Stimulated activated CD4-positive, alpha-beta T cell treated with anti-CD3 and anti-CD28 coated beads, Interleukin-2, amount 100 ng/mL, for 4 hours (primary cell): ENCODE measurements at regions not wholly inside any gene's neighbourhood (a gene's known extent, or its start where the extent isn't known, plus 50 kb on each side); places are given as distances from the start of the nearest gene placed in this dataset.
"Not testable (repeated sequence)": the region's sequence is repeated elsewhere in the genome, so short reads cannot be mapped to it uniquely, and the experiment has no call there.

ENCODE experiments used
- DNase-seq: peaks from one replicate; pipeline ENCODE4 v3.0.0-alpha.2; 2020; ENCODE audit warnings: low read depth

GRCh38 chr5:91598216-91598615, 215.1 kb upstream of the ARRDC3 start:
- no peak for DNase-seq

DNA sequence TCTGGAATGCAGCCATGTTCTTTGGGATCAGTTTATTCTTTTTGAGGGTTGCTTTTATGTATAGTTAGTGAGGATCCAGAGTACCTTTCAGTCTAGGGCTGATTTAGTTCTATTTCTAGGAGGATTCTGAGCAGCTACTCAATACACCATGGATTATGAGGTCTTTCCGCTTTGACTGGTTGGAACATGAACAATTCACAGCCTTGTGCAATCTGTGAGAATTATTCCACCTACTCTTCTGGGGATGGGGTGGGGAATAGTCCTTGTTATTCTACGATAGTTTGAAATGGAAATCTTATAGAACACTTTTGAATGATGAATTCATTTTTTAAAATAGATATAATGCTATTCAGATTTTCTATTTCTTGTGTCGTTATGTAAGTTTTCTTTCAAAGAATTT, 212.3 kb upstream of the ARRDC3 start:
- no peak for DNase-seq

DNA sequence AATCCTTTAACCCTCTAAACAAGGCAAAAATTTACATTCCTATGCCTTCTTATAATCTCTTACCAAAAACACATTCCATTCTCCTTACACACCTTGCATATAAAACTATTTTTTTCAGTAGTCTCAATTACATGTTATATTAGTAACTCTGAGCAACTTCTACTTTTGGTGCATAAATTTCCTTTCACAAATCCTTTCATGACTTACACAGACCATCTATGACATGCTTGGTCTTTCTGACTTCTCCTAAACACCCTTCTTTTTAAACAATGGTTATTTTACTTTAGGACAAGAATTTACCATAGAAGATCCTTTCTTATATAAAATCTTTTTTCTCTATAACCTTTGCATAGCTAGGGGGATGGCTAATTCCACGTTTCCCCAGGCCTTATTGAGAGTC, 208.0 kb upstream of the ARRDC3 start:
- no peak for DNase-seq

DNA sequence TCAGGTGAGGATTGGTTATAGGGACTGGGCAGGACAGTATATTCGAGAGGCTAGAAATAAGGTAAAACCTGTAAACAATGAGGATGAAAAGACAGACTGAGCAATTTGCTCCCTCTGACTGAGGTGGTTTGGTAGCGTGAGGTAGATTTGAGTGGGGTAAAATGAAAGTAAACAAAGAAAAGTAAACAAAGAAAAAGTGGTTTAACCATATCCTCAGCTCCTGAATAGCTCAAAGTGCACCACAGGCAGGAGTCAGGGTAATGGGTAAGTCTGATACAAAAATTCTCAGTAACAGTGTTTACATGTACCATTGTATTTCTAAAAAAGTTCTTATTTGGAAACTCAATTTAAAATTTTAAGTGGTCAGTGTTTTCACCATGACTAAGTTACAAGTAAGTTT, 203.1 kb upstream of the ARRDC3 start:
- no peak for DNase-seq

- no peak for DNase-seq
Measured at GRCh38 chr5:91584352-91584751, 201.2 kb upstream of the ARRDC3 start.

DNA sequence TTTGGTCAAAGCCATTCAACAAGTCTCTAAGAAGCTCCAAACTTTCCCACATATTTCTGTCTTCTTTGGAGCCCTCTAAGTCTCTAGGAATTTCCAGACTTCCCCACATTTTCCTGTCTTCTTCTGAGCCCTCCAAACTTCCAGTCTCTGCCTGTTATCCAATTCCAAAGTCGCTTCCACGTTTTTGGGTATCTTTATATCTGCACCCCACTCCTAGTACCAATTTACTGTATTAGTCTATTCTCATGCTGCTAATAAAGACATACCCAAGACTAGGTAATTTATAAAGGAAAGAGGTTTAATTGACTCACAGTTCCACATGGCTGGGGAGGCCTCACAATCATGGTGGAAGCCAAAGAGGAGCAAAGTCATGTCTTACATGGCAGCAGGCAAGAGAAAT, 182.9 kb upstream of the ARRDC3 start:
- not testable (repeated sequence) for DNase-seq

DNA sequence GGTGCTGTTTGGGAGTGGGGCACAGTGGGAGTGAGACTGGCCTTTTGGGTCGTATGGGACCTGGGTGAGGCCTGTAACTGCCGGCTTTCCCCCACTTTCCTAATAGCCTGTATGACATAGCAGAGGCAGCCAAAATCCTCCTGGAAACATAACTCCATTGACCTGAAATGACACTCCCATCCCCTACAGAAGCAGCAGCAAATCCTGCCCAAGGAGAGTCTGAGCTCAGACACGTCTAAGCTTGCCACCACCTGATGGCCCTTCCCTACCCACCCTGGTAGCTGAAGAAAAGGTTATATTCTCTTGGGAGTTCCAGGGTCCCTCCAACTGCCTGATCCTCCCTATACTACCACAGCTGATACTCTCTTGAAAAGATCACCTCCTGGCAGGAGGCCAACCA, 179.8 kb upstream of the ARRDC3 start:
- DNase-seq, result no peak

DNA sequence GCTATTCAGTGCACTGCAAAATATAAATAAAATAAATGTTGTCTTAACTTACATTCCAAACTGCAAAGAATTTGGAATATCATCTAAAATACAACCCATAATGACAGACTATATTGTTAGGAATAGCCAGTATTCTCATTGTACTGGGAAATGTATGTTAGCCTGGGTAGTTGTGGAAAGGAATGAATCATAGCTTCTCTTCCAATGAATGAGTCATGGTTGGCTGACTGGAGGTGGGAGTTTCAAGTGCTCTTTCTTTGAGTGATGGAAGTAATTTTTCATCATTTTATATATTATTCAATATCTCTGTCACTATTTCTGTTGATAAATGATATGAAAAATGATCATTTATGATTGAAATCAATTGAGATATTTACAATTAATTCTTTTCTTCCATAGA, 158.6 kb upstream of the ARRDC3 start:
- no peak for DNase-seq

GRCh38 chr5:91538179-91538578, 155.1 kb upstream of the ARRDC3 start:
- no peak for DNase-seq

DNA sequence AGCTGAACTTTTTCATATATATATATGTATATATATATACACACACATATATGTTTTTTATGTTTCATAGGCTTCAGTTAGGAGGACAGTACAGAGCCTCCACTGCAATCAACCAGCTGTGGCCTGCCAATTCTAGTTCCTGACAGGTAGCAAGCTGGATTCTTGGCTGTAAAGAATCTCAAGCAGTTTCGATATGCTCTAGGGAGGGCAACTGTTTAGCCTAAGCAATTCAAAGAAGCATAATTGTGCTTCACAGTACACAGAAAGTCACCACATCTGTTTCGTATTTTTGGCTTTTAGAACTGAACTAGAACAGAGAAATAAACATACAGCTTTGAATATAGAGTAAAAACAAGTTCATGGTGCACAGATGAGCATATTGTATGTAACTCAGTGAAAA, 152.4 kb upstream of the ARRDC3 start:
- no peak for DNase-seq

- DNase-seq, result no peak
Measured at GRCh38 chr5:91534332-91534731, 151.2 kb upstream of the ARRDC3 start.

DNA sequence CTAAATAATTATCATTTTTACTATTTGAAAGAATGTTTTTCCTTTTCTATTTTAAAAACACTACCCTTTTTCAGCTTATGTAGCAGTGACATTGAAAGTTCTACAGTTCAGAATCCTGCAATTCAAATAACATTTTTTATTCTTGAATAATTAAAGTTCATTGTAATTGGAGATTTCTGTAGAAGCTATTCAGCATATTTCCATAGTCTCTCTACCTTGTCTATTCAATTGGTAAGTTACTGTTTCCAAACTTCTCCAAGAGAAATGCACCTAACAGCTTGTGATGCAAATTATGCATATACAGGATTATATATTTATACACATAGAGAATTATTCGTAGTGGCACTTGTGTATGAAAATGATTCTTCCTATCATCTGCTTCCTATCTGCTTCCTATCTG, 149.7 kb upstream of the ARRDC3 start:
- no peak for DNase-seq

DNA sequence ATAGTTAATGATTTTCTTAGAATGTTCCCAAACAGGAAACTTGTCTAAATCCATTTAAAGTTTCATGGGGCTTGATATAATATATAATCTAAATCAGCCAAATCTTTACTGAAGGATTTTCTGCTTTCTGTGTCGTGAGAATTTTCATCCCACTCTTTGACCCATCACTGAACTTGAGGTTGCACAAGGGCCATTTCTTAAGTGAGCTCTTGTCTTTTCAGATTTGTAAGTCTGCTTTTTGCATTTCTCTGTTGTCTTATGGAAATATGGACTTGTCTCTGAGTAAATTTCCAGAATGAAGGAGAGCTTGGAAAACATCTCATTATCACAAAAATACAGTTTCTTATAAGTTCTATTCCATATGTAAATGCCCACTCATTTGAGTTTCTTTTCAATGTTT, 149.2 kb upstream of the ARRDC3 start:
- no peak for DNase-seq

GRCh38 chr5:91528831-91529230, 145.7 kb upstream of the ARRDC3 start:
- DNase-seq, result no peak

DNA sequence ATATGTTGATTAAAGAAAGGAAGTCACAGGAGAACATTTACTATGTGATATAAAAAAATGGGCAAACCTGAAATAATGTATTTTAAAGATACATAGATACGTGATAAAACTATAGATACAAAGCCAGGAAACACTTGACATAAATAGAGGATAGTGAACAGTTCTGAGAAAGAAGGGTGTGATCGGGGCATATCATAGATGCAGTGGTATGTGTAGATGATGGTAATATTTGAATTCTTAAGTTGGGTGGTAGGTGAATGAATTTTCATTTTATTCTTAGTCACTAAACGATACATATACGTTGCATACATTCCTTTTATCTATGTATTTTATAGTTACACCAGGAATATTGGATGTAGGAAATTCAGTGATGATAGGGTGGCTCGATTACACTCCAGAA, 138.7 kb upstream of the ARRDC3 start:
- no peak for DNase-seq

DNA sequence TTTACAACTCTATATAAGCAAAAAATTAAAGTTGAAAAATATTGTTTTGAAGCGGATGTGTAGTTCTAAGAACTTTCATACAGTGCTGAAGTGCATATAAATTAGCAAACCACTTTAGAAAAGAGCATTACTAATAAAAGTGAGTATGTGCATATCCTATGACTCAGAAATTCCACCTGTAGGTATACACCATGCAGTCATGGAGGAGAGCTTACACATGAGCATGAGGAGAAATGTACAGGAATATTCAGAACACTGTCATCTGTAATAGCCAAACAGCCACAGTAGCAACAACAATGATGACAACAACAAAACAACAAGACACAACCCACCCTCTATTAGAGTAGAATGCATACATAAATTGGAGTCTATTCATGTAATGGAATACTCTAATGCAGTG, 138.2 kb upstream of the ARRDC3 start:
- no peak for DNase-seq

DNA sequence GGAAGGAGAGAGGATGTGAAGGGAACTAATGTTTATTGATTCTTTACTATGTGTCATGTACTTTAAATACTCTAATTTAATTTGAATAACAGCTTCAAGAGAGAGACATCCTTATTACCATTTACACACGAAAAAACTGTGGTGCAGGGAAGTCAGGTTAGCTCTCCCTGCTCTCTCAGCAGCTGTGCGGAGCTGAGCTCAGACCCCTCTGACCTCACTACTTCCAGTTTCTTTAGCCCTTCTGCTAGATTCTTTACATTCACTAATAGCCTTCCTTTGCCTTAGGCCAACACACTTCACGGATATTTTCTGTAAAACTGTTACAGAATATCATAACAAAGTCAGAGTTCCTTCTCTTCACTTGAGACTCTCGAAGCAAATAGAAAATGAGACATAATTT, 131.3 kb upstream of the ARRDC3 start:
- DNase-seq, result no peak

DNA sequence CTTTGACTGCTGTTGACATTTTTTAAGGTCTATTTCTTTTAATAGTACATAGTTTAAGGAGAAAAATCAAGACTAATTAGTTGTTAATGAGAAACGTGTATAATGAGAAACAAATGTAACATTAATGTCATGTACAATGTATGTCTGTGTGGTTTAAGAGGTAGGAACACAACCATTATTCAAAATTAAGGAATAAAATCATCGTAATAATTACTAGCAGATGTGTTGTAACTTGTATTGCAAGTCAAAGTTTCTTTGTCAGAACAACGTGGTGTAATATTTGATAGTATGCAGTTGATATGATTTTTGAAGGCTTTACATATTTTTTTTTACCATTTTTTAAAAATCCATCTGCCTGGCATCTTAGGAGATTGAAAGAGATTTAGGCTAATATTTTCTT, 120.2 kb upstream of the ARRDC3 start:
- DNase-seq, result no peak

DNA sequence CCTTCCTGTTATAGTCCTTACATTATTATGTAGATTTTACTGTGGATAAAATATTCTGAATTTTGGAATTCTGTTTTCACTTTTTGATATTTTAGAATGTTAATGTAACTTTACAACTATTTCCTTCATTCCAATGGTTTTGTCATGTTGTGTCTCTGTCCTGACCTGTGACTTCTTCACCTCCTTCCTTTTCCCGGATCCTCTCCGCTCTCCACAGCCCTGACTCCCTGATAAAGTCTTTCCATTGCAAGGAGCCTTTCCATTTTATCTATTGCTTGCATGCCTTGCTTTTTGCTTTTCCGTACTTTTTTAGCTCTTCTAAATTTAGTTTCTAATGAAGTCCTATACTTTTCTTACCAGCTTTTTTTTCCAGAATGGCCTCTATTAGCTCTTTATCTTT, 117.6 kb upstream of the ARRDC3 start:
- DNase-seq, result no peak

- no peak for DNase-seq
Measured at GRCh38 chr5:91499943-91500531, 116.9 kb upstream of the ARRDC3 start.

- no peak for DNase-seq
Measured at GRCh38 chr5:91495699-91496098, 112.6 kb upstream of the ARRDC3 start.

- DNase-seq, result no peak
Measured at GRCh38 chr5:91494447-91494996, 111.4 kb upstream of the ARRDC3 start.

DNA sequence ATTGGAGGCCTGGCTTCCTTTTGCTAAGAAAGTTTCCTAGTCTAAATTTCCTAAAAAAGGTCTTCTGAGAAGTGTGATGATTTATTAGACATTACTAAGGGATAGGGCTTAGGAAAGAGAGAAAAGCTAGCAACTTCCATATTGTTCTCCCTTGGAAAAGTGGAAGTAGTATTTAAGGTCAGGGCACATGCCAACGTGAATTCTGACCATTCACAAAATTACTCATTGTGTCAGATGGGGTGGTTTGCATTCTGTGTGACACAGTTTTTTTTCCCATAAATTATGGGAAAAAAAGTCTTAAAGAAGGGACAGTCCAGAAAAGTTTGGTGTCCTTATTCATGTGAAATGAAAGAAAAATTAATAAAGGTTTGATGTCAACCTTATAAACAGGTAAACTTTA, 110.0 kb upstream of the ARRDC3 start:
- DNase-seq, result no peak

DNA sequence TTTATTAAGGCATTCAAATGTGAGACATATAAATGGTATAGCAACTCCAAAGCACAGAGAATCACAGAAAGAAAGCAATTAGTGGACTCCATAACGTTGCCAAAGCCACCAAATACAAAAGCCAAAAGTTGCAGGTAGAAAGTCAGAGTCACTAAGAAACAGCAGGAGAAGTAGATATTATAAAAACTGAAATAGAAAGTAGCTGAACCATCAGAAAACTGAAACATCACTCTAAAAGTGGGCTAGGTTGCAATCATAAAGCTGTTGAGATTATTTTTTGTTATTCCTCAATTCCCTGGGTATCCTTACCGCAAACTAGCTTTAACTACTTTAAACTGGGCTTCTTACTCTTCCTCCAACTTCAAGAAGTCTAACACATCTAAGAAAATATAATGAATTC, 108.1 kb upstream of the ARRDC3 start:
- no peak for DNase-seq

GRCh38 chr5:91490316-91490715, 107.2 kb upstream of the ARRDC3 start:
- no peak for DNase-seq
